SK-N-SH (cell line): ENCODE measurements at regions not wholly inside any gene's neighbourhood (a gene's known extent, or its start where the extent isn't known, plus 50 kb on each side); places are given as distances from the start of the nearest gene placed in this dataset.

Experiments used
- CHD2 ChIP-seq: fragments of 150-350 bp; IDR thresholded peaks from 2 replicates; pipeline ENCODE4 v1.6.1; 2018; ENCODE audit warnings: low read length; ENCODE audit not compliant: partially characterized antibody
- FOSL2 ChIP-seq: IDR thresholded peaks from 2 replicates; pipeline ENCODE4 v1.4.0; 2012; ENCODE audit warnings: low read depth, mild to moderate bottlenecking, moderate library complexity, borderline replicate concordance
- TEAD4 ChIP-seq: IDR thresholded peaks from 2 replicates; pipeline ENCODE4 v1.4.0; 2012; ENCODE audit warnings: mild to moderate bottlenecking, borderline replicate concordance; ENCODE audit not compliant: insufficient read depth
- TF ChIP-seq, protein P1 (sequence below): fragments of 200-600 bp; sonication (generic); IDR thresholded peaks from 2 replicates; pipeline ENCODE4 v1.6.1; 2017; ENCODE audit warnings: antibody characterized with exemption, mild to moderate bottlenecking, moderate library complexity
- TF ChIP-seq, protein P2 (sequence below): IDR thresholded peaks from 2 replicates; pipeline ENCODE4 v1.6.1; 2012; ENCODE audit warnings: mild to moderate bottlenecking, low read depth, low read length, moderate library complexity

DNA sequence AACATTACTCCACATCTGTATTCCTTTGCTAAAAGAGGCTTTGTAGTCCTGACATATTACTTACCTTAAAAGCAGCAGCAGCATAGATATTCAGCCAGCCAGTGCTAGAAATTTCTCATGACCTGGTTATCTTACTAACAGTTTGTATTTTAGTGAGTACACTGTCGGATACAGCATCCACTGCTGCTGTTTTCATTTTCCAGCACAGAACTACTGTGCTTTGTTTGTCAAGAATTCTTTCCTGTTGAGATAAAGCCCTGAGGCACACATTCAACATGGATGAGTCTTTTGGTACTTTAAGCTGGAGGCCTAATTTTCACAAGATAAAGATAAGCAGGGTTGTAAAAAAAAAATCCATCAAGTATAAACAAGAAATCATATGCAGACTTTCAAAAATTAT lies 311.2 kb upstream of the OPRM1 start:
- TF ChIP-seq FOSL2 (no peak), CHD2 (no peak), TEAD4 (no peak)
- TF ChIP-seq, protein P1, sequence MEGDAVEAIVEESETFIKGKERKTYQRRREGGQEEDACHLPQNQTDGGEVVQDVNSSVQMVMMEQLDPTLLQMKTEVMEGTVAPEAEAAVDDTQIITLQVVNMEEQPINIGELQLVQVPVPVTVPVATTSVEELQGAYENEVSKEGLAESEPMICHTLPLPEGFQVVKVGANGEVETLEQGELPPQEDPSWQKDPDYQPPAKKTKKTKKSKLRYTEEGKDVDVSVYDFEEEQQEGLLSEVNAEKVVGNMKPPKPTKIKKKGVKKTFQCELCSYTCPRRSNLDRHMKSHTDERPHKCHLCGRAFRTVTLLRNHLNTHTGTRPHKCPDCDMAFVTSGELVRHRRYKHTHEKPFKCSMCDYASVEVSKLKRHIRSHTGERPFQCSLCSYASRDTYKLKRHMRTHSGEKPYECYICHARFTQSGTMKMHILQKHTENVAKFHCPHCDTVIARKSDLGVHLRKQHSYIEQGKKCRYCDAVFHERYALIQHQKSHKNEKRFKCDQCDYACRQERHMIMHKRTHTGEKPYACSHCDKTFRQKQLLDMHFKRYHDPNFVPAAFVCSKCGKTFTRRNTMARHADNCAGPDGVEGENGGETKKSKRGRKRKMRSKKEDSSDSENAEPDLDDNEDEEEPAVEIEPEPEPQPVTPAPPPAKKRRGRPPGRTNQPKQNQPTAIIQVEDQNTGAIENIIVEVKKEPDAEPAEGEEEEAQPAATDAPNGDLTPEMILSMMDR, result no peak
- TF ChIP-seq, protein P2, sequence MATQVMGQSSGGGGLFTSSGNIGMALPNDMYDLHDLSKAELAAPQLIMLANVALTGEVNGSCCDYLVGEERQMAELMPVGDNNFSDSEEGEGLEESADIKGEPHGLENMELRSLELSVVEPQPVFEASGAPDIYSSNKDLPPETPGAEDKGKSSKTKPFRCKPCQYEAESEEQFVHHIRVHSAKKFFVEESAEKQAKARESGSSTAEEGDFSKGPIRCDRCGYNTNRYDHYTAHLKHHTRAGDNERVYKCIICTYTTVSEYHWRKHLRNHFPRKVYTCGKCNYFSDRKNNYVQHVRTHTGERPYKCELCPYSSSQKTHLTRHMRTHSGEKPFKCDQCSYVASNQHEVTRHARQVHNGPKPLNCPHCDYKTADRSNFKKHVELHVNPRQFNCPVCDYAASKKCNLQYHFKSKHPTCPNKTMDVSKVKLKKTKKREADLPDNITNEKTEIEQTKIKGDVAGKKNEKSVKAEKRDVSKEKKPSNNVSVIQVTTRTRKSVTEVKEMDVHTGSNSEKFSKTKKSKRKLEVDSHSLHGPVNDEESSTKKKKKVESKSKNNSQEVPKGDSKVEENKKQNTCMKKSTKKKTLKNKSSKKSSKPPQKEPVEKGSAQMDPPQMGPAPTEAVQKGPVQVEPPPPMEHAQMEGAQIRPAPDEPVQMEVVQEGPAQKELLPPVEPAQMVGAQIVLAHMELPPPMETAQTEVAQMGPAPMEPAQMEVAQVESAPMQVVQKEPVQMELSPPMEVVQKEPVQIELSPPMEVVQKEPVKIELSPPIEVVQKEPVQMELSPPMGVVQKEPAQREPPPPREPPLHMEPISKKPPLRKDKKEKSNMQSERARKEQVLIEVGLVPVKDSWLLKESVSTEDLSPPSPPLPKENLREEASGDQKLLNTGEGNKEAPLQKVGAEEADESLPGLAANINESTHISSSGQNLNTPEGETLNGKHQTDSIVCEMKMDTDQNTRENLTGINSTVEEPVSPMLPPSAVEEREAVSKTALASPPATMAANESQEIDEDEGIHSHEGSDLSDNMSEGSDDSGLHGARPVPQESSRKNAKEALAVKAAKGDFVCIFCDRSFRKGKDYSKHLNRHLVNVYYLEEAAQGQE, result no peak
